PC-3 (cell line): ENCODE measurements at regions not wholly inside any gene's neighbourhood (a gene's known extent, or its start where the extent isn't known, plus 50 kb on each side); places are given as distances from the start of the nearest gene placed in this dataset.

ENCODE experiments used
- EZH2 ChIP-seq: fragments of 300-600 bp; sonication (generic); IDR thresholded peaks from one replicate; pipeline ENCODE4 v1.6.1; 2017; ENCODE audit warnings: antibody characterized with exemption, mild to moderate bottlenecking, low read length; ENCODE audit not compliant: unreplicated experiment
- TF ChIP-seq, protein P1 (sequence below): fragments of 300-600 bp; sonication (generic); conservative IDR thresholded peaks from 2 replicates; pipeline ENCODE4 v1.5.1; 2017; ENCODE audit warnings: antibody characterized with exemption, low read depth, mild to moderate bottlenecking, low read length

DNA sequence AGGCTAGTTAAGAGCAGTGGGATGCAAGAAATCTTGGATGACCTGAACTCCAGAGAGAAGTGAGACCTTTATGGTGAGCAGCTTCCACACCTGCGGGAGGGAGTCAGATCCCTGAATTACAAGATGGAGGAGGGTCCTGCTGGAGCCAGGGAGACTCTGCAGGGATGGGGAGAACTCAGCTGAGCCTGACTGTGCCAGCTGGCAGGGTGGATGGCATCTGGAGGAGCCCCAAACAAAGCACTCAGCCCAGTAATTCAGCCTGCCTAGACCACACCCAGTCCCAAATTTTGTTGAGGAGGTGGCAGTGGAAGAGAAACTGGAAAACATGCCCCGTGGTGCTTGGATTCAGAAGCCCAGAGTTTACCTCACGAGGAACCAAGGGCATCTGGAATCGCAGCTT lies 208.2 kb downstream of the WDR11 start:
- TF ChIP-seq, protein P1, sequence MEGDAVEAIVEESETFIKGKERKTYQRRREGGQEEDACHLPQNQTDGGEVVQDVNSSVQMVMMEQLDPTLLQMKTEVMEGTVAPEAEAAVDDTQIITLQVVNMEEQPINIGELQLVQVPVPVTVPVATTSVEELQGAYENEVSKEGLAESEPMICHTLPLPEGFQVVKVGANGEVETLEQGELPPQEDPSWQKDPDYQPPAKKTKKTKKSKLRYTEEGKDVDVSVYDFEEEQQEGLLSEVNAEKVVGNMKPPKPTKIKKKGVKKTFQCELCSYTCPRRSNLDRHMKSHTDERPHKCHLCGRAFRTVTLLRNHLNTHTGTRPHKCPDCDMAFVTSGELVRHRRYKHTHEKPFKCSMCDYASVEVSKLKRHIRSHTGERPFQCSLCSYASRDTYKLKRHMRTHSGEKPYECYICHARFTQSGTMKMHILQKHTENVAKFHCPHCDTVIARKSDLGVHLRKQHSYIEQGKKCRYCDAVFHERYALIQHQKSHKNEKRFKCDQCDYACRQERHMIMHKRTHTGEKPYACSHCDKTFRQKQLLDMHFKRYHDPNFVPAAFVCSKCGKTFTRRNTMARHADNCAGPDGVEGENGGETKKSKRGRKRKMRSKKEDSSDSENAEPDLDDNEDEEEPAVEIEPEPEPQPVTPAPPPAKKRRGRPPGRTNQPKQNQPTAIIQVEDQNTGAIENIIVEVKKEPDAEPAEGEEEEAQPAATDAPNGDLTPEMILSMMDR: no peak
- TF ChIP-seq EZH2: no peak
